GM23338 (cell line): ENCODE measurements at regions not wholly inside any gene's neighbourhood (a gene's known extent, or its start where the extent isn't known, plus 50 kb on each side); places are given as distances from the start of the nearest gene placed in this dataset.

Source experiments
- ATAC-seq: fragments of 200-7000 bp; cut with Tn5 transposase; 3 replicates; pipeline ENCODE4 v1.9.1; 2020
- DNase-seq: peaks from one replicate; pipeline ENCODE4 v3.0.0-alpha.2; 2015; ENCODE audit warnings: low spot score
- H2AFZ ChIP-seq: fragments of 200-600 bp; sonication (generic); 2 replicates; pipeline ENCODE4 v1.8.0; 2016; ENCODE audit warnings: antibody characterized with exemption, mild to moderate bottlenecking, moderate library complexity
- H3F3A ChIP-seq: fragments of 200-600 bp; sonication (generic); replicated peaks from 2 replicates; pipeline ENCODE4 v1.8.0; 2017; ENCODE audit warnings: antibody characterized with exemption, mixed run types, low read depth
- H3K27ac ChIP-seq: fragments of 200-600 bp; sonication (generic); 2 replicates; pipeline ENCODE4 v1.6.1; 2016; ENCODE audit warnings: low read depth
- H3K27me3 ChIP-seq: fragments of 200-600 bp; sonication (generic); 2 replicates; pipeline ENCODE4 v1.8.0; 2016; ENCODE audit warnings: mild to moderate bottlenecking, mixed run types, moderate library complexity; ENCODE audit not compliant: insufficient read depth
- H3K36me3 ChIP-seq: fragments of 200-600 bp; sonication (generic); 2 replicates; pipeline ENCODE4 v1.8.0; 2016; ENCODE audit warnings: mild to moderate bottlenecking; ENCODE audit not compliant: insufficient read depth
- H3K4me1 ChIP-seq: fragments of 200-600 bp; sonication (generic); 2 replicates; pipeline ENCODE4 v1.8.0; 2016; ENCODE audit warnings: mild to moderate bottlenecking, moderate library complexity; ENCODE audit not compliant: insufficient read depth
- H3K4me2 ChIP-seq: fragments of 200-600 bp; sonication (generic); 2 replicates; pipeline ENCODE4 v1.7.1; 2017; ENCODE audit warnings: mixed run types
- H3K4me3 ChIP-seq: fragments of 200-600 bp; sonication (generic); 2 replicates; pipeline ENCODE4 v1.6.1; 2016; ENCODE audit warnings: mixed run types
- H3K79me2 ChIP-seq: fragments of 200-600 bp; sonication (generic); replicated peaks from 2 replicates; pipeline ENCODE4 v1.8.0; 2017; ENCODE audit warnings: mild to moderate bottlenecking; ENCODE audit not compliant: insufficient read depth
- H3K9me2 ChIP-seq: fragments of 200-600 bp; sonication (generic); 2 replicates; pipeline ENCODE4 v1.8.0; 2017; ENCODE audit not compliant: insufficient read depth
- H4K20me1 ChIP-seq: fragments of 200-600 bp; sonication (generic); replicated peaks from 2 replicates; pipeline ENCODE4 v1.8.0; 2017; ENCODE audit warnings: mild to moderate bottlenecking; ENCODE audit not compliant: insufficient read depth
- H3K27ac Mint-ChIP-seq: 2 replicates; pipeline ENCODE4 v1.8.0; 2020; ENCODE audit warnings: inconsistent platforms, mild to moderate bottlenecking, moderate library complexity, mixed read lengths
- H3K27me3 Mint-ChIP-seq: 3 replicates; pipeline ENCODE4 v1.8.0; 2022; ENCODE audit warnings: low read depth, mild to moderate bottlenecking, moderate library complexity, mixed read lengths, inconsistent platforms; ENCODE audit not compliant: insufficient read depth, poor library complexity
- H3K36me3 Mint-ChIP-seq: 3 replicates; pipeline ENCODE4 v1.8.0; 2021; ENCODE audit warnings: low read depth, mild to moderate bottlenecking, inconsistent platforms, moderate library complexity, mixed read lengths
- H3K4me1 Mint-ChIP-seq: 3 replicates; pipeline ENCODE4 v1.8.0; 2020; ENCODE audit warnings: mild to moderate bottlenecking, inconsistent platforms, mixed read lengths
- H3K4me3 Mint-ChIP-seq: 3 replicates; pipeline ENCODE4 v1.8.0; 2021; ENCODE audit warnings: moderate library complexity, mild to moderate bottlenecking, inconsistent platforms, mixed read lengths
- H3K9me3 Mint-ChIP-seq: 3 replicates; pipeline ENCODE4 v1.8.0; 2020; ENCODE audit warnings: moderate library complexity, mild to moderate bottlenecking, inconsistent platforms, mixed read lengths
- EZH2phosphoT487 ChIP-seq: fragments of 200-600 bp; sonication (generic); IDR thresholded peaks from one replicate; pipeline ENCODE4 v1.8.1; 2018; ENCODE audit warnings: antibody characterized with exemption; ENCODE audit not compliant: unreplicated experiment
- JUNB ChIP-seq: IDR thresholded peaks from one replicate; pipeline ENCODE4 v1.6.1; 2016; ENCODE audit warnings: antibody characterized with exemption; ENCODE audit not compliant: unreplicated experiment
- NANOG ChIP-seq: IDR thresholded peaks from 2 replicates; pipeline ENCODE4 v1.6.1; 2016; ENCODE audit warnings: antibody characterized with exemption, borderline replicate concordance
- ZNF114 ChIP-seq: fragments of 250-450 bp; sonication (Bioruptor Pico); IDR thresholded peaks from 2 replicates; pipeline ENCODE4 v1.5.0; 2020; ENCODE audit warnings: mild to moderate bottlenecking, moderate library complexity
- ZNF331 ChIP-seq: fragments of 250-450 bp; sonication (Bioruptor Pico); IDR thresholded peaks from 2 replicates; pipeline ENCODE4 v1.5.0; 2020; ENCODE audit warnings: low read depth, mild to moderate bottlenecking, moderate library complexity
- TF ChIP-seq, protein P1 (sequence below): IDR thresholded peaks from one replicate; pipeline ENCODE4 v1.6.1; 2018; ENCODE audit warnings: antibody characterized with exemption; ENCODE audit not compliant: unreplicated experiment
- TF ChIP-seq, protein P2 (sequence below): fragments of 250-450 bp; sonication (Bioruptor Pico); IDR thresholded peaks from 2 replicates; pipeline ENCODE4 v1.5.0; 2020; ENCODE audit warnings: mild to moderate bottlenecking, moderate library complexity
- TF ChIP-seq, protein P3 (sequence below), 2 experiments: fragments of 200-600 bp in 1 of 2; sonication (generic) in 1 of 2; conservative IDR thresholded peaks; 2 replicates each; pipeline versions ENCODE4 v1.5.1 to v1.6.1; 2016 to 2017; ENCODE audit warnings: antibody characterized with exemption in 2 of 2, low read depth in 2 of 2, mild to moderate bottlenecking in 2 of 2, moderate library complexity in 1 of 2

DNA sequence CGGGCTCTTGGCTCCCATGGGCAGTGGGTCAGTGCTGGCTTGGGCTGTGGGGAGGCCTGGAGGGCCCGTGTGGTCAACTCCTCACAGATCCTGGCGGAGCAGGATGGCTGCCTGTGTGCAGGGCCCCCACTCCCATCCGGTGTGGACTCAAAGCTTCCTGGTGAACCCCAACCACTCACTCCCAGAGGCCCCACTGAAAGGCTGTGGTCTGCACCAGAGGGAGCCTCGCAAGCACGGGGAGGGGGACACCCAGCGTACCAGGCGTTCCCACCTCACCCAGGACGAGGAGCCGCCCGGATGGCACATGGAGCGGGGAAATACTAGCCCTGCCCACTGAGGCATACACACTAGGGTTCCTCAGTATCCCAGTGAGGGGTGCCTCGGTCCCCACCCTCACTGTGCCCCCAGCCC, 75.4 kb upstream of the ACTRT2 start (continued):
- TF ChIP-seq, protein P1, sequence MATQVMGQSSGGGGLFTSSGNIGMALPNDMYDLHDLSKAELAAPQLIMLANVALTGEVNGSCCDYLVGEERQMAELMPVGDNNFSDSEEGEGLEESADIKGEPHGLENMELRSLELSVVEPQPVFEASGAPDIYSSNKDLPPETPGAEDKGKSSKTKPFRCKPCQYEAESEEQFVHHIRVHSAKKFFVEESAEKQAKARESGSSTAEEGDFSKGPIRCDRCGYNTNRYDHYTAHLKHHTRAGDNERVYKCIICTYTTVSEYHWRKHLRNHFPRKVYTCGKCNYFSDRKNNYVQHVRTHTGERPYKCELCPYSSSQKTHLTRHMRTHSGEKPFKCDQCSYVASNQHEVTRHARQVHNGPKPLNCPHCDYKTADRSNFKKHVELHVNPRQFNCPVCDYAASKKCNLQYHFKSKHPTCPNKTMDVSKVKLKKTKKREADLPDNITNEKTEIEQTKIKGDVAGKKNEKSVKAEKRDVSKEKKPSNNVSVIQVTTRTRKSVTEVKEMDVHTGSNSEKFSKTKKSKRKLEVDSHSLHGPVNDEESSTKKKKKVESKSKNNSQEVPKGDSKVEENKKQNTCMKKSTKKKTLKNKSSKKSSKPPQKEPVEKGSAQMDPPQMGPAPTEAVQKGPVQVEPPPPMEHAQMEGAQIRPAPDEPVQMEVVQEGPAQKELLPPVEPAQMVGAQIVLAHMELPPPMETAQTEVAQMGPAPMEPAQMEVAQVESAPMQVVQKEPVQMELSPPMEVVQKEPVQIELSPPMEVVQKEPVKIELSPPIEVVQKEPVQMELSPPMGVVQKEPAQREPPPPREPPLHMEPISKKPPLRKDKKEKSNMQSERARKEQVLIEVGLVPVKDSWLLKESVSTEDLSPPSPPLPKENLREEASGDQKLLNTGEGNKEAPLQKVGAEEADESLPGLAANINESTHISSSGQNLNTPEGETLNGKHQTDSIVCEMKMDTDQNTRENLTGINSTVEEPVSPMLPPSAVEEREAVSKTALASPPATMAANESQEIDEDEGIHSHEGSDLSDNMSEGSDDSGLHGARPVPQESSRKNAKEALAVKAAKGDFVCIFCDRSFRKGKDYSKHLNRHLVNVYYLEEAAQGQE = no peak

DNA sequence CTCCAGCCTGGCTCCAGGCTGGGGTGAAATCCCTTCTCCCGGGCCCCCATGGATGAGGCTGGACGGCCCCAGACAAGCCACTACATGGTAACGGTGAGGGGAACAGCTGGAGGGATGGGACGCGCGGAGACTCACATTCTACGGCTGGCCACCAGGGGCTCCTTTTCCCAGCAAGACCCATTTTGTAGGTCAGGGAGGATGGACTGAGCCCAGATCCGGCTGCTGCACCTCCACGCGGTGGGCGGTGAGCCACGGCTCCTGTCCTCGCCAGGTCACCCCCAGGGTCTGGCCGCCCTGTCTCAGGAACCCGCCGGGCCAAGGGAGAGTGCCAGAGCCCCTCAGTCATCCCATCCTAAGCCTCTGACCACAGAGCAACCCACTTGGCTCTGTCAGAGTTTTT, 75.0 kb upstream of the ACTRT2 start:
- H3K9me3 Mint-ChIP-seq = peaks cover 51% of the 10 kb centered on the region
- ATAC-seq (peak; percentile 93), DNase-seq (peak; percentile 61)
- peaks cover 9% of the 10 kb centered on the region; the same call in 2 of the 3 replicates for H3K36me3 Mint-ChIP-seq
- Histone ChIP-seq H3K9me2 (no peaks in the 10 kb centered on the region), H3F3A (0 out of 2 replicates have a peak, but pooled peaks cover 3% of the 10 kb centered on the region), H3K27me3 (no peaks in the 10 kb centered on the region), H3K27ac (no peak overlapping the region), H2AFZ (no peak overlapping the region; the same call in 1 of the 2 replicates), H3K4me1 (no peaks in the 10 kb centered on the region), H3K4me2 (no peak overlapping the region), H4K20me1 (no peaks in the 10 kb centered on the region), H3K4me3 (no peak overlapping the region), H3K79me2 (no peaks in the 10 kb centered on the region), H3K36me3 (no peaks in the 10 kb centered on the region)
- peaks cover 5% of the 10 kb centered on the region for H3K27me3 Mint-ChIP-seq
- no peak overlapping the region for H3K27ac Mint-ChIP-seq
- H3K4me3 Mint-ChIP-seq = no peak overlapping the region
- TF ChIP-seq JUNB (no peak), ZNF114 (CRISPR knock-in tag) (no peak), NANOG (no peak), EZH2phosphoT487 (no peak), ZNF331 (CRISPR knock-in tag) (no peak)
- TF ChIP-seq, protein P2, sequence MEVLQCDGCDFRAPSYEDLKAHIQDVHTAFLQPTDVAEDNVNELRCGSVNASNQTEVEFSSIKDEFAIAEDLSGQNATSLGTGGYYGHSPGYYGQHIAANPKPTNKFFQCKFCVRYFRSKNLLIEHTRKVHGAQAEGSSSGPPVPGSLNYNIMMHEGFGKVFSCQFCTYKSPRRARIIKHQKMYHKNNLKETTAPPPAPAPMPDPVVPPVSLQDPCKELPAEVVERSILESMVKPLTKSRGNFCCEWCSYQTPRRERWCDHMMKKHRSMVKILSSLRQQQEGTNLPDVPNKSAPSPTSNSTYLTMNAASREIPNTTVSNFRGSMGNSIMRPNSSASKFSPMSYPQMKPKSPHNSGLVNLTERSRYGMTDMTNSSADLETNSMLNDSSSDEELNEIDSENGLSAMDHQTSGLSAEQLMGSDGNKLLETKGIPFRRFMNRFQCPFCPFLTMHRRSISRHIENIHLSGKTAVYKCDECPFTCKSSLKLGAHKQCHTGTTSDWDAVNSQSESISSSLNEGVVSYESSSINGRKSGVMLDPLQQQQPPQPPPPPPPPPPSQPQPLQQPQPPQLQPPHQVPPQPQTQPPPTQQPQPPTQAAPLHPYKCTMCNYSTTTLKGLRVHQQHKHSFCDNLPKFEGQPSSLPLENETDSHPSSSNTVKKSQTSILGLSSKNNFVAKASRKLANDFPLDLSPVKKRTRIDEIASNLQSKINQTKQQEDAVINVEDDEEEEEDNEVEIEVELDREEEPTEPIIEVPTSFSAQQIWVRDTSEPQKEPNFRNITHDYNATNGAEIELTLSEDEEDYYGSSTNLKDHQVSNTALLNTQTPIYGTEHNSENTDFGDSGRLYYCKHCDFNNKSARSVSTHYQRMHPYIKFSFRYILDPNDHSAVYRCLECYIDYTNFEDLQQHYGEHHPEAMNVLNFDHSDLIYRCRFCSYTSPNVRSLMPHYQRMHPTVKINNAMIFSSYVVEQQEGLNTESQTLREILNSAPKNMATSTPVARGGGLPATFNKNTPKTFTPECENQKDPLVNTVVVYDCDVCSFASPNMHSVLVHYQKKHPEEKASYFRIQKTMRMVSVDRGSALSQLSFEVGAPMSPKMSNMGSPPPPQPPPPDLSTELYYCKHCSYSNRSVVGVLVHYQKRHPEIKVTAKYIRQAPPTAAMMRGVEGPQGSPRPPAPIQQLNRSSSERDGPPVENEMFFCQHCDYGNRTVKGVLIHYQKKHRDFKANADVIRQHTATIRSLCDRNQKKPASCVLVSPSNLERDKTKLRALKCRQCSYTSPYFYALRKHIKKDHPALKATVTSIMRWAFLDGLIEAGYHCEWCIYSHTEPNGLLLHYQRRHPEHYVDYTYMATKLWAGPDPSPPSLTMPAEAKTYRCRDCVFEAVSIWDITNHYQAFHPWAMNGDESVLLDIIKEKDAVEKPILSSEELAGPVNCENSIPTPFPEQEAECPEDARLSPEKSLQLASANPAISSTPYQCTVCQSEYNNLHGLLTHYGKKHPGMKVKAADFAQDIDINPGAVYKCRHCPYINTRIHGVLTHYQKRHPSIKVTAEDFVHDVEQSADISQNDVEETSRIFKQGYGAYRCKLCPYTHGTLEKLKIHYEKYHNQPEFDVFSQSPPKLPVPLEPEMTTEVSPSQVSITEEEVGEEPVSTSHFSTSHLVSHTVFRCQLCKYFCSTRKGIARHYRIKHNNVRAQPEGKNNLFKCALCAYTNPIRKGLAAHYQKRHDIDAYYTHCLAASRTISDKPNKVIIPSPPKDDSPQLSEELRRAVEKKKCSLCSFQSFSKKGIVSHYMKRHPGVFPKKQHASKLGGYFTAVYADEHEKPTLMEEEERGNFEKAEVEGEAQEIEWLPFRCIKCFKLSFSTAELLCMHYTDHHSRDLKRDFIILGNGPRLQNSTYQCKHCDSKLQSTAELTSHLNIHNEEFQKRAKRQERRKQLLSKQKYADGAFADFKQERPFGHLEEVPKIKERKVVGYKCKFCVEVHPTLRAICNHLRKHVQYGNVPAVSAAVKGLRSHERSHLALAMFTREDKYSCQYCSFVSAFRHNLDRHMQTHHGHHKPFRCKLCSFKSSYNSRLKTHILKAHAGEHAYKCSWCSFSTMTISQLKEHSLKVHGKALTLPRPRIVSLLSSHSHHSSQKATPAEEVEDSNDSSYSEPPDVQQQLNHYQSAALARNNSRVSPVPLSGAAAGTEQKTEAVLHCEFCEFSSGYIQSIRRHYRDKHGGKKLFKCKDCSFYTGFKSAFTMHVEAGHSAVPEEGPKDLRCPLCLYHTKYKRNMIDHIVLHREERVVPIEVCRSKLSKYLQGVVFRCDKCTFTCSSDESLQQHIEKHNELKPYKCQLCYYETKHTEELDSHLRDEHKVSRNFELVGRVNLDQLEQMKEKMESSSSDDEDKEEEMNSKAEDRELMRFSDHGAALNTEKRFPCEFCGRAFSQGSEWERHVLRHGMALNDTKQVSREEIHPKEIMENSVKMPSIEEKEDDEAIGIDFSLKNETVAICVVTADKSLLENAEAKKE (CRISPR knock-in tag) = no peak
- TF ChIP-seq, protein P3, sequence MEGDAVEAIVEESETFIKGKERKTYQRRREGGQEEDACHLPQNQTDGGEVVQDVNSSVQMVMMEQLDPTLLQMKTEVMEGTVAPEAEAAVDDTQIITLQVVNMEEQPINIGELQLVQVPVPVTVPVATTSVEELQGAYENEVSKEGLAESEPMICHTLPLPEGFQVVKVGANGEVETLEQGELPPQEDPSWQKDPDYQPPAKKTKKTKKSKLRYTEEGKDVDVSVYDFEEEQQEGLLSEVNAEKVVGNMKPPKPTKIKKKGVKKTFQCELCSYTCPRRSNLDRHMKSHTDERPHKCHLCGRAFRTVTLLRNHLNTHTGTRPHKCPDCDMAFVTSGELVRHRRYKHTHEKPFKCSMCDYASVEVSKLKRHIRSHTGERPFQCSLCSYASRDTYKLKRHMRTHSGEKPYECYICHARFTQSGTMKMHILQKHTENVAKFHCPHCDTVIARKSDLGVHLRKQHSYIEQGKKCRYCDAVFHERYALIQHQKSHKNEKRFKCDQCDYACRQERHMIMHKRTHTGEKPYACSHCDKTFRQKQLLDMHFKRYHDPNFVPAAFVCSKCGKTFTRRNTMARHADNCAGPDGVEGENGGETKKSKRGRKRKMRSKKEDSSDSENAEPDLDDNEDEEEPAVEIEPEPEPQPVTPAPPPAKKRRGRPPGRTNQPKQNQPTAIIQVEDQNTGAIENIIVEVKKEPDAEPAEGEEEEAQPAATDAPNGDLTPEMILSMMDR (conservative IDR thresholded peaks at IDR 0.05; ENCODE audit: low read depth in 2 of 2) = peak; percentile 34 to 35
- no peaks in the 10 kb centered on the region for H3K4me1 Mint-ChIP-seq
